Stimulated activated CD4-positive, alpha-beta T cell treated with anti-CD3 and anti-CD28 coated beads, Interleukin-4, amount 100 ng/mL, for 48 hours (primary cell): ENCODE measurements at regions not wholly inside any gene's neighbourhood (a gene's known extent, or its start where the extent isn't known, plus 50 kb on each side); places are given as distances from the start of the nearest gene placed in this dataset.

Experiments used
- DNase-seq, 2 donors: peaks; one replicate each; pipeline ENCODE4 v3.0.0-alpha.2; 2020; ENCODE audit warnings: low read depth in 2 of 2

- DNase-seq, result no peak
Measured at GRCh38 chr13:39159846-39160370, 121.7 kb downstream of the NHLRC3 start.

GRCh38 chr13:39167018-39167417 is 128.8 kb downstream of the NHLRC3 start:
- no peak for DNase-seq

- DNase-seq, result no peak
Measured at GRCh38 chr13:39170711-39171110, 132.5 kb downstream of the NHLRC3 start.

GRCh38 chr13:39185326-39185725 is 147.1 kb downstream of the NHLRC3 start:
- no peak for DNase-seq

GRCh38 chr13:39186205-39186875 is 148.1 kb downstream of the NHLRC3 start:
- DNase-seq, result no peak

- DNase-seq, result no peak
Measured at GRCh38 chr13:39189778-39190177, 151.5 kb downstream of the NHLRC3 start.

GRCh38 chr13:39196965-39197646 is 158.8 kb downstream of the NHLRC3 start:
- no peak for DNase-seq

GRCh38 chr13:39197647-39198007 is 159.4 kb downstream of the NHLRC3 start:
- no peak for DNase-seq

GRCh38 chr13:39200249-39200910 is 162.1 kb downstream of the NHLRC3 start:
- DNase-seq, result no peak

GRCh38 chr13:39201180-39201579 is 162.9 kb downstream of the NHLRC3 start:
- DNase-seq, result no peak

GRCh38 chr13:39202746-39203145 is 164.5 kb downstream of the NHLRC3 start:
- DNase-seq, result no peak

- DNase-seq, result no peak
Measured at GRCh38 chr13:39208636-39209035, 170.4 kb downstream of the NHLRC3 start.

GRCh38 chr13:39209731-39210531 is 171.7 kb downstream of the NHLRC3 start:
- no peak for DNase-seq

- DNase-seq, result no peak
Measured at GRCh38 chr13:39210961-39211534, 172.8 kb downstream of the NHLRC3 start.

GRCh38 chr13:39215971-39216370 is 177.7 kb downstream of the NHLRC3 start:
- no peak for DNase-seq

GRCh38 chr13:39217471-39217870 is 179.2 kb downstream of the NHLRC3 start:
- no peak for DNase-seq

GRCh38 chr13:39224671-39225240 is 186.5 kb downstream of the NHLRC3 start:
- DNase-seq, result no peak

- DNase-seq, result no peak
Measured at GRCh38 chr13:39225860-39226259, 187.6 kb downstream of the NHLRC3 start.

- DNase-seq, result no peak
Measured at GRCh38 chr13:39226359-39226758, 188.1 kb downstream of the NHLRC3 start.

GRCh38 chr13:39232401-39232980 is 194.2 kb downstream of the NHLRC3 start:
- DNase-seq, result no peak

GRCh38 chr13:39232999-39233398 is 194.7 kb downstream of the NHLRC3 start:
- DNase-seq, result no peak
